SK-N-SH treated with all-trans-retinoic acid at 6 μM for 48 hours (cell line): ENCODE measurements at regions not wholly inside any gene's neighbourhood (a gene's known extent, or its start where the extent isn't known, plus 50 kb on each side); places are given as distances from the start of the nearest gene placed in this dataset.

Experiments
- CSDC2 ChIP-seq: fragments of 250-450 bp; sonication (Bioruptor Pico); IDR thresholded peaks from 2 replicates; pipeline ENCODE4 v1.5.0; 2020; ENCODE audit warnings: mild to moderate bottlenecking, moderate library complexity
- ISL1 ChIP-seq: fragments of 250-450 bp; sonication (Bioruptor Pico); IDR thresholded peaks from 2 replicates; pipeline ENCODE4 v2.1.2; 2022; ENCODE audit warnings: mild to moderate bottlenecking, moderate library complexity
- RARB ChIP-seq: fragments of 250-450 bp; sonication (Bioruptor Pico); IDR thresholded peaks from 2 replicates; pipeline ENCODE4 v1.8.0; 2021; ENCODE audit warnings: mild to moderate bottlenecking, moderate library complexity
- TCF4 ChIP-seq: fragments of 250-450 bp; sonication (Bioruptor Pico); IDR thresholded peaks from 2 replicates; pipeline ENCODE4 v1.8.0; 2021; ENCODE audit warnings: mild to moderate bottlenecking, moderate library complexity, borderline replicate concordance
- TOX ChIP-seq: fragments of 250-450 bp; sonication (Bioruptor Pico); IDR thresholded peaks from 2 replicates; pipeline ENCODE4 v1.8.0; 2021; ENCODE audit warnings: mild to moderate bottlenecking, moderate library complexity, borderline replicate concordance
- ZC3H10 ChIP-seq: fragments of 250-450 bp; sonication (Bioruptor Pico); IDR thresholded peaks from 2 replicates; pipeline ENCODE4 v1.5.1; 2021; ENCODE audit warnings: mild to moderate bottlenecking, moderate library complexity
- ZFP3 ChIP-seq: fragments of 250-450 bp; sonication (Bioruptor Pico); IDR thresholded peaks from 2 replicates; pipeline ENCODE4 v1.5.0; 2020; ENCODE audit warnings: mild to moderate bottlenecking, moderate library complexity
- ZFP30 ChIP-seq: fragments of 450-650 bp; formaldehyde crosslinking; IDR thresholded peaks from 2 replicates; pipeline ENCODE4 v1.5.0; 2022; ENCODE audit warnings: mild to moderate bottlenecking, moderate library complexity
- ZNF8 ChIP-seq: fragments of 450-650 bp; formaldehyde crosslinking; IDR thresholded peaks from 2 replicates; pipeline ENCODE4 v1.5.0; 2020; ENCODE audit warnings: mild to moderate bottlenecking, moderate library complexity
- TF ChIP-seq, protein P1 (sequence below): fragments of 250-450 bp; sonication (Bioruptor Pico); IDR thresholded peaks from 2 replicates; pipeline ENCODE4 v1.8.0; 2020; ENCODE audit warnings: mild to moderate bottlenecking, moderate library complexity, borderline replicate concordance
- TF ChIP-seq, protein P2 (sequence below): fragments of 250-450 bp; sonication (Bioruptor Pico); IDR thresholded peaks from 2 replicates; pipeline ENCODE4 v1.5.0; 2020; ENCODE audit warnings: mild to moderate bottlenecking, moderate library complexity
- TF ChIP-seq, protein P3 (sequence below): fragments of 250-450 bp; sonication (Bioruptor Pico); IDR thresholded peaks from 2 replicates; pipeline ENCODE4 v1.5.1; 2021; ENCODE audit warnings: mild to moderate bottlenecking, moderate library complexity

DNA sequence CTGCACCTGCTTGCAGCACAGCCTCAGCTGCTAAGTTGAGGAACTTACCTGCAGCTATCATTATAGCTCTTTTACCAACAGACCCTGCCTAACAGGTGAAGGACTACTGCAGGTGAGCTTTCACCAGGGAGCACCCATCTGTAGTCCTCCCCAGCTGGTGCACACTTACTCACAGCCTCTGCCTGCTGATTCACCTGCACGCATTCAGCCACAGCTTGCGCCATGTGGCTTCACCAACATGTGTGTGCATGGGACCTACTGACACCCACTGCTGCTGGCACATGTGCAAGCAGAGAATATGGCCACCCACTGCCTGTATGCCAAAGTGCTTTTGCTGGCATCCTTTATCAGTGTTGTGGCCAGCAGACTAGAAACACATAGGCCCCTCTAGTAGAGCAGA is 146.7 kb upstream of the KLHL4 start:
- TF ChIP-seq ISL1 (CRISPR knock-in tag) = no peak
- no peak for TF ChIP-seq TCF4 (CRISPR knock-in tag)
- TF ChIP-seq, protein P1, sequence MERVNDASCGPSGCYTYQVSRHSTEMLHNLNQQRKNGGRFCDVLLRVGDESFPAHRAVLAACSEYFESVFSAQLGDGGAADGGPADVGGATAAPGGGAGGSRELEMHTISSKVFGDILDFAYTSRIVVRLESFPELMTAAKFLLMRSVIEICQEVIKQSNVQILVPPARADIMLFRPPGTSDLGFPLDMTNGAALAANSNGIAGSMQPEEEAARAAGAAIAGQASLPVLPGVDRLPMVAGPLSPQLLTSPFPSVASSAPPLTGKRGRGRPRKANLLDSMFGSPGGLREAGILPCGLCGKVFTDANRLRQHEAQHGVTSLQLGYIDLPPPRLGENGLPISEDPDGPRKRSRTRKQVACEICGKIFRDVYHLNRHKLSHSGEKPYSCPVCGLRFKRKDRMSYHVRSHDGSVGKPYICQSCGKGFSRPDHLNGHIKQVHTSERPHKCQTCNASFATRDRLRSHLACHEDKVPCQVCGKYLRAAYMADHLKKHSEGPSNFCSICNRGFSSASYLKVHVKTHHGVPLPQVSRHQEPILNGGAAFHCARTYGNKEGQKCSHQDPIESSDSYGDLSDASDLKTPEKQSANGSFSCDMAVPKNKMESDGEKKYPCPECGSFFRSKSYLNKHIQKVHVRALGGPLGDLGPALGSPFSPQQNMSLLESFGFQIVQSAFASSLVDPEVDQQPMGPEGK (CRISPR knock-in tag) = no peak
- TF ChIP-seq ZFP30 (CRISPR knock-in tag) = no peak
- no peak for TF ChIP-seq ZC3H10 (CRISPR knock-in tag)
- TF ChIP-seq TOX (CRISPR knock-in tag) = no peak
- TF ChIP-seq ZNF8 (CRISPR knock-in tag) = no peak
- no peak for TF ChIP-seq ZFP3 (CRISPR knock-in tag)
- no peak for TF ChIP-seq RARB (CRISPR knock-in tag)
- TF ChIP-seq, protein P2, sequence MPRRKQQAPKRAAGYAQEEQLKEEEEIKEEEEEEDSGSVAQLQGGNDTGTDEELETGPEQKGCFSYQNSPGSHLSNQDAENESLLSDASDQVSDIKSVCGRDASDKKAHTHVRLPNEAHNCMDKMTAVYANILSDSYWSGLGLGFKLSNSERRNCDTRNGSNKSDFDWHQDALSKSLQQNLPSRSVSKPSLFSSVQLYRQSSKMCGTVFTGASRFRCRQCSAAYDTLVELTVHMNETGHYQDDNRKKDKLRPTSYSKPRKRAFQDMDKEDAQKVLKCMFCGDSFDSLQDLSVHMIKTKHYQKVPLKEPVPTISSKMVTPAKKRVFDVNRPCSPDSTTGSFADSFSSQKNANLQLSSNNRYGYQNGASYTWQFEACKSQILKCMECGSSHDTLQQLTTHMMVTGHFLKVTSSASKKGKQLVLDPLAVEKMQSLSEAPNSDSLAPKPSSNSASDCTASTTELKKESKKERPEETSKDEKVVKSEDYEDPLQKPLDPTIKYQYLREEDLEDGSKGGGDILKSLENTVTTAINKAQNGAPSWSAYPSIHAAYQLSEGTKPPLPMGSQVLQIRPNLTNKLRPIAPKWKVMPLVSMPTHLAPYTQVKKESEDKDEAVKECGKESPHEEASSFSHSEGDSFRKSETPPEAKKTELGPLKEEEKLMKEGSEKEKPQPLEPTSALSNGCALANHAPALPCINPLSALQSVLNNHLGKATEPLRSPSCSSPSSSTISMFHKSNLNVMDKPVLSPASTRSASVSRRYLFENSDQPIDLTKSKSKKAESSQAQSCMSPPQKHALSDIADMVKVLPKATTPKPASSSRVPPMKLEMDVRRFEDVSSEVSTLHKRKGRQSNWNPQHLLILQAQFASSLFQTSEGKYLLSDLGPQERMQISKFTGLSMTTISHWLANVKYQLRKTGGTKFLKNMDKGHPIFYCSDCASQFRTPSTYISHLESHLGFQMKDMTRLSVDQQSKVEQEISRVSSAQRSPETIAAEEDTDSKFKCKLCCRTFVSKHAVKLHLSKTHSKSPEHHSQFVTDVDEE (CRISPR knock-in tag) = no peak
- no peak for TF ChIP-seq CSDC2 (CRISPR knock-in tag)
- TF ChIP-seq, protein P3, sequence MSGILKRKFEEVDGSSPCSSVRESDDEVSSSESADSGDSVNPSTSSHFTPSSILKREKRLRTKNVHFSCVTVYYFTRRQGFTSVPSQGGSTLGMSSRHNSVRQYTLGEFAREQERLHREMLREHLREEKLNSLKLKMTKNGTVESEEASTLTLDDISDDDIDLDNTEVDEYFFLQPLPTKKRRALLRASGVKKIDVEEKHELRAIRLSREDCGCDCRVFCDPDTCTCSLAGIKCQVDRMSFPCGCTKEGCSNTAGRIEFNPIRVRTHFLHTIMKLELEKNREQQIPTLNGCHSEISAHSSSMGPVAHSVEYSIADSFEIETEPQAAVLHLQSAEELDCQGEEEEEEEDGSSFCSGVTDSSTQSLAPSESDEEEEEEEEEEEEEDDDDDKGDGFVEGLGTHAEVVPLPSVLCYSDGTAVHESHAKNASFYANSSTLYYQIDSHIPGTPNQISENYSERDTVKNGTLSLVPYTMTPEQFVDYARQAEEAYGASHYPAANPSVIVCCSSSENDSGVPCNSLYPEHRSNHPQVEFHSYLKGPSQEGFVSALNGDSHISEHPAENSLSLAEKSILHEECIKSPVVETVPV = no peak
